Epithelial cell of prostate (primary cell): ENCODE measurements at regions not wholly inside any gene's neighbourhood (a gene's known extent, or its start where the extent isn't known, plus 50 kb on each side); places are given as distances from the start of the nearest gene placed in this dataset.

Experiments used
- DNase-seq: peaks from one replicate; pipeline ENCODE4 v3.0.0-alpha.2; 2011; ENCODE audit warnings: low read depth, low spot score
- H3K27ac ChIP-seq: fragments of 450-650 bp; 2 replicates; pipeline ENCODE4 v1.5.1; 2017; ENCODE audit warnings: mild to moderate bottlenecking

- no peak overlapping the region for H3K27ac ChIP-seq
- no peak for DNase-seq
Measured at GRCh38 chr3:76917436-76917835, 122.5 kb upstream of the ROBO2 start.

DNA sequence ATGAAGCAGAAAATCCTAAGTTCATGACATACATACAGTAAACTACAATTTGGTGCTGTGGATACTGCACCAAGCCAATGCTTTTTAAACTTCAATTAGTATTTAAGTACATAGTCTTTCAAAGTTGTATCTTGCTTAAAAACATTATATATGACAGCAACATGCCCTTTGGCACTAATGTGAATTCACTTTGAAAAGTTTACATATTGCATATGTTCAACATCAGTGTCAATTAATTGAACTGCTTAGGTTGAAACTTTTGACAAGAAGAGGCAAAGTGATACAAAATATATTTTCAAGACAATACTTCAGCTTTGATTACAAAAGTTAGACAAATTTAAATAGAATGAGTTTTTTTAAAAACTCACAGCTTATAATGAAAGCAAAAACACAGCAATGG lies 119.4 kb upstream of the ROBO2 start:
- no peak overlapping the region for H3K27ac ChIP-seq
- DNase-seq, result no peak

DNA sequence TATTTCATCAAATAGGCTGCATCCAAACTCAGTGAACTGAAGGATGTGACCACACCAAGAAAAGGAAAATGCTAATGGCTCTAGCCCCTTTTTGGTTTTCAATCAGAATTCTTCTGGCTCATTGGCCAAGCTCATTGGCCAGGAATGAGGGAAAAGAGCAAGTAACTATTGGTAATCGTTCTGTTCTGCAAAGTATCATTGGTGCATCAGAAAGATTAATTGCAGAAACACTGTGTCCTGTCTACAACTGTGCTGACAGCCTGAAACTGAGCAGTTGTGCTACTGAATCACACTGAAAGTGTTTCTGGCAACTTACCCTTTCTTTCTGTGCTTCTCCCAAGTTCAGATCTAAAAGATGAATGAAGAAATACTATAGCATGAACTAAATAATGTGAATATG lies 116.4 kb upstream of the ROBO2 start:
- no peak for DNase-seq

GRCh38 chr3:76930712-76931111 lies 109.2 kb upstream of the ROBO2 start:
- no peak for DNase-seq
- no peak overlapping the region for H3K27ac ChIP-seq

More for the DNA sequence above, 116.4 kb upstream of the ROBO2 start:
- H3K27ac ChIP-seq, result no peak overlapping the region

DNA sequence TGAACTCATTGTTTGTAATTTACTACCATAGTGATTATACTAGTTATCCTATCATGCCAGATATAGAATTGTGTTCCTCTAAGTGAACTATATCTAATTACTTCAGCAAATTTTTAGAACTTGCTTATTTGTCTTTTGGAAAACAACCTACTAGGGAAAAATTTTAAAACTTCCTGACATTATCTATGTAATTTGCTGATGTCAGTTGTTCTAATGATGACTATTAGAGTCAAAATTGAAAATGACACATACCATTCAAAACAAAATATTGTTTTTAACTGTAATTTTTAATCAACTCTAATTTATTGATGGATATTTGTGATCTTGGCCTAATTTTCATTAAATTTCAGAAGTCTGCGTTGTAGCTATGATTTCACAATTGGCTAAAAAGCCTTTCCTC lies 106.7 kb upstream of the ROBO2 start:
- H3K27ac ChIP-seq, result no peak overlapping the region
- no peak for DNase-seq

- no peak overlapping the region for H3K27ac ChIP-seq
- no peak for DNase-seq
Measured at GRCh38 chr3:76938962-76939361, 100.9 kb upstream of the ROBO2 start.

- H3K27ac ChIP-seq, result no peak overlapping the region
- no peak for DNase-seq
Measured at GRCh38 chr3:76940181-76940770, 99.6 kb upstream of the ROBO2 start.

DNA sequence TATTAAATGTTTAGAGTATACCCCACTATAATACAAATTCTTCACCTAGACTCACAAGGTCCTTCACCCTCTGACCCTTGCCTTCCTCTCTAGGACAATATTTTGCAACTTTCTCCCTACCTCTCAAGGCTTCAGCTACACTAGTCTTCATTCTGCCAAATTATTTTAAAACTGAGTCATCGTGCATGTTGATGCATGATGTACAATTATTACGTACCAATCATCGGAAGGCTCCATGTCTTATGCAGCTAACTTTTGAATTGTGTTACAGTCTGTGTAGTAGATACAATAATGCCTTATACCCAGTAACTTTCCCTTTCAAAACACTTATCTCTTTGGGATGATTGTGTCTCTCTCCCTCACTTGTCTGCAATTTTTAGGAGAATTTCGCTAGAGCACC lies 98.5 kb upstream of the ROBO2 start:
- no peak overlapping the region for H3K27ac ChIP-seq
- DNase-seq, result no peak

- DNase-seq, result no peak
- no peak overlapping the region for H3K27ac ChIP-seq
Measured at GRCh38 chr3:76942101-76942500, 97.8 kb upstream of the ROBO2 start.

DNA sequence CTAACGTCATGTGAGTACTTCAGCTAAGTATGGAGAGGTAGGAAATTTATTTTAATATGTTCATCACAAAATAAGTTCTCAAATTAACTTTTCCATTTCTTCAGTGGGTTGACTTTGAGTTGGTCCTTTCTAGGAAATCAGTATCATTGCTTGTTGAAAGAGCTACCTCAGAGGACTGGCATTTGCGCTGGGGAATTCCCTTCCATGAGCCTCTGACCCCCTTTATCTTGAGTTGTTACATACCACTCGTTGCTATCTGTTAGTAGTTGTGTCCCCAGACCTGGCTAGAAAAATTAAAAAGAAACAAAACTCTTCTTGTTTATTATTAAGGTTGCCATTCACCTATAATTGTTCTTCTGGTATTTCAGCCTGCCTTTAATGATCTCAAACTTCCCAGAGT lies 96.8 kb upstream of the ROBO2 start:
- no peak overlapping the region for H3K27ac ChIP-seq
- DNase-seq, result no peak

- no peak overlapping the region for H3K27ac ChIP-seq
- DNase-seq, result no peak
Measured at GRCh38 chr3:76943671-76944070, 96.2 kb upstream of the ROBO2 start.

GRCh38 chr3:76949033-76949432 lies 90.9 kb upstream of the ROBO2 start:
- no peak overlapping the region for H3K27ac ChIP-seq
- DNase-seq, result no peak

- no peak for DNase-seq
- H3K27ac ChIP-seq, result no peak overlapping the region
Measured at GRCh38 chr3:76949462-76949861, 90.4 kb upstream of the ROBO2 start.

- no peak overlapping the region for H3K27ac ChIP-seq
- no peak for DNase-seq
Measured at GRCh38 chr3:76950590-76950989, 89.3 kb upstream of the ROBO2 start.

DNA sequence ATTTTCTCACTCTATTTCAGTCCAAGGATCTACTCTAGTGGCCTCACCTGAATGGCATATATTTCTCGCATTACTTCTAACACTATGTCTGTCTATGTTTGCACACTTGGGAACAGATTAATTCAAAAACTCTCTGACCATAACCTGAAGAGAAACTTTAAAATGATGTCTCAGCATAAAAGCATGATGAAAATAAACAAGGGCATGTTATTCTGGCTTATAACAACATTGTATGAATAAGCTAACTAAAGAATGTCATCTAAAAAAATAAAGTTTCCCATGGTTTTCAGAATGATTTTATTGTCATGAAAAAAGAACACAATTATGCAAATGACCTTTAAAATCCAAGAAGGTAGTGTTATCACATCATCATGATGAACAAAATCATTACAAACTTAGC lies 85.5 kb upstream of the ROBO2 start:
- no peak overlapping the region for H3K27ac ChIP-seq
- DNase-seq, result no peak

- H3K27ac ChIP-seq, result no peak overlapping the region
- DNase-seq, result no peak
Measured at GRCh38 chr3:76958274-76958673, 81.6 kb upstream of the ROBO2 start.

DNA sequence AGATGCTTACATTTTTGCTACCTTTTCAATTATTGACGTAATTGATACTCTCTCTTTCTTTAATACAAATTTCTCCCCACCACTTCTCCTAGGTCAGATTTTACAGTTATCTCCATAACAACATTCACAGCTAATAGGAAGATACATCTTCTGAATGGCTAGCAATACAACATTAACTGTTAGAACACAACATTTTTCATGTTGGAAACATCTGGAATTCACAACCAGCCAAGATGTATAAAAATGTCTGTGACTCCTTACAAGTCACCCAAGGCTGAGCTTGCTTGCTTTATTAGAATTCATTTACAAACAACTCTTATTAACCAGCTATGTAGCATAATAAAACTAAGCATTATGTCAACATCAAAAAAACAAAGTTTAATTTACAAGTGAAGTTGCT lies 81.0 kb upstream of the ROBO2 start:
- H3K27ac ChIP-seq, result no peak overlapping the region
- DNase-seq, result no peak

GRCh38 chr3:76961284-76961683 lies 78.6 kb upstream of the ROBO2 start:
- no peak for DNase-seq

GRCh38 chr3:76965122-76965725 lies 74.7 kb upstream of the ROBO2 start:
- no peak for DNase-seq
- H3K27ac ChIP-seq, result no peak overlapping the region

More at GRCh38 chr3:76961284-76961683, 78.6 kb upstream of the ROBO2 start:
- no peak overlapping the region for H3K27ac ChIP-seq

DNA sequence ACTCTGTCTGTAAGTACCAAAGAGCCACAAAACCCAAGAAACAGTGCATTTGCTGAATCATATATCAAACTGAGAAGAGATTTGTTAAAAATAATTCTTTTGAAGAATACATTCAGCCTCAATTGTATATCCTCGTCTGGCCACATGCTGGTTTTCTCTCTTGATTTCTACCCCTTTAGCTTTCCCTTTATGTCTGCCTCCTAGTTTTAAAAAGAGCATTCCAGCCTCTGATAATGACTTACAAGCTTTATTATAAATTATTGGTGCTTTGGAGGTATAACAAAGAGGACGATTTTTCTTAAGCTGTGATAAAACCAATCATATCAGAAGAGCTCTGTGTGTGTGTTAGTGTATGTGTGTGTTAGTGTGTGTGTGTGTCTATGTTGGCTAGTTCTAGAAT lies 70.4 kb upstream of the ROBO2 start:
- DNase-seq, result no peak
- no peak overlapping the region for H3K27ac ChIP-seq

GRCh38 chr3:76969996-76970615 lies 69.8 kb upstream of the ROBO2 start:
- H3K27ac ChIP-seq, result no peak overlapping the region
- no peak for DNase-seq
